MM.1S (cell line): ENCODE measurements at regions not wholly inside any gene's neighbourhood (a gene's known extent, or its start where the extent isn't known, plus 50 kb on each side); places are given as distances from the start of the nearest gene placed in this dataset.

Experiments
- CTCF ChIP-seq: fragments of 300-600 bp; sonication (generic); IDR thresholded peaks from 2 replicates; pipeline ENCODE4 v1.5.1; 2016; ENCODE audit warnings: antibody characterized with exemption, low read length, mixed read lengths
- EZH2 ChIP-seq: fragments of 300-600 bp; sonication (generic); optimal IDR thresholded peaks from 2 replicates; pipeline ENCODE3; 2017; ENCODE audit warnings: low read depth, mild to moderate bottlenecking, antibody characterized with exemption, low read length, mixed read lengths
- EZH2phosphoT487 ChIP-seq: fragments of 300-600 bp; sonication (generic); IDR thresholded peaks from 2 replicates; pipeline ENCODE4 v1.6.1; 2018; ENCODE audit warnings: antibody characterized with exemption, low read length

- no peak for TF ChIP-seq CTCF
- no peak for TF ChIP-seq EZH2
- TF ChIP-seq EZH2phosphoT487 = no peak
Measured at GRCh38 chr10:81444242-81444929, 430.6 kb upstream of the NRG3 start.
